Activated T-helper 9 cell treated with anti-CD3 and anti-CD28 coated beads, Interleukin-2, amount 50 U/mL, for 16 hours (primary cell): ENCODE measurements at regions not wholly inside any gene's neighbourhood (a gene's known extent, or its start where the extent isn't known, plus 50 kb on each side); places are given as distances from the start of the nearest gene placed in this dataset.
"Not testable (repeated sequence)": the region's sequence is repeated elsewhere in the genome, so short reads cannot be mapped to it uniquely, and the experiment has no call there.

Source experiments
- DNase-seq: peaks from one replicate; pipeline ENCODE4 v3.0.0-alpha.2; 2020; ENCODE audit warnings: low read depth

- DNase-seq: no peak
Observed at GRCh38 chr16:52051414-52052172, 495.4 kb downstream of the TOX3 start.

- no peak for DNase-seq
Observed at GRCh38 chr16:52050418-52050817, 496.5 kb downstream of the TOX3 start.

GRCh38 chr16:52035436-52035835 is 511.5 kb downstream of the TOX3 start:
- no peak for DNase-seq

GRCh38 chr16:52034830-52035229 is 512.1 kb downstream of the TOX3 start:
- no peak for DNase-seq

DNA sequence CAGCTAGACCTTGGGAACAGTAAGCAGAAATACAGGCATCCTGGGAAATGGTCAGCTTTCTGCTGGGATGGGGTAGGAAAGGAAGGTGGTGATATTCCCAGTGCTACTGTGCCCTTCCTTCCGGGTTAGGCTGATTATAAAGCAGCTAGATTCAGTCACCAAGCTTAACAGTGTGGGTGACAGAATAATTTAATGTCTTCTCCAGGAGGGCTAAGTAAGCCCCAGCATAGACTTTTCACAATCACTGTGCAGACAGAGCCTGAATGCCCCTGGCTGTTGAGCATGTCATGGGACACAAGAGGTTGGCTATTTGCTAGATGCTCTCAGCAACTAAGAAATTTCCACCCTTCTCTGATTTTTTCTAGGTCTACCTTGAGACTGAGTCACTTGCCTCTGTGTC is 513.0 kb downstream of the TOX3 start:
- no peak for DNase-seq

DNA sequence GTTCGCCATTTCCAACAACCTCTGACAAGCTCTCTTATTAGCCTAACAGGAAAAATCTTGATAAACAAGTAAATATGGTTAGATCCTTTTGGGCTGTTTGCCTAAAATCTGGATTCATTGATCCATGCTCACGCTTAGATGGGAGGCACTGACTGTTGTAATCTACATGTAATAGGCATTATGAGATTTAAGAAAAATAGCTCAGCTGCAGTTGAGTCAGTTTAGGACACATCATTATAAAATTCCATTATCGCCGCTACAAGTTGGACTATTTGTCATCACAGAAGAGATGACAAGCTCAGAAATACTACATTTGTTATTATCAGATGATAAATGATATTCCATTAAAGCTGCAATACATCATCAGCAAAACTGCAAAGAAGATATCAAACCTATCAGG is 524.0 kb downstream of the TOX3 start:
- no peak for DNase-seq

DNA sequence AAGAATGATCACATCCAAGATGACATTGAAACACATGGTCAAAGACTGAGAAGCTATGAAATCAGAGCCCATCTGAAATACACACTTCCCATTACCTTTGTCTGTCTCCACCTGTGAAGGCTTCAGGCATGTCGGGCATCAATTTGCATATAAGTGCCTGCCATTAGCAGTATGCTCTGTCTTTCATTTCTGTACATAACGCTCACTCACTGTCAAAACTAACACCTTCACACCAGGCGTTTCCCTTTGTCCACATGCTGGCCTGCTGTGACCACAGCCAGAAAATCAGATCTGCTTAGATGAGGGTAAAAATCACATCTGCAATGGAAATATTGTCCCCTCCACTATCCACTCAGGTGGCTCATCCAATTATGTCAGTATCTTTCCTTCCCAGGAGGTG is 524.8 kb downstream of the TOX3 start:
- no peak for DNase-seq

DNA sequence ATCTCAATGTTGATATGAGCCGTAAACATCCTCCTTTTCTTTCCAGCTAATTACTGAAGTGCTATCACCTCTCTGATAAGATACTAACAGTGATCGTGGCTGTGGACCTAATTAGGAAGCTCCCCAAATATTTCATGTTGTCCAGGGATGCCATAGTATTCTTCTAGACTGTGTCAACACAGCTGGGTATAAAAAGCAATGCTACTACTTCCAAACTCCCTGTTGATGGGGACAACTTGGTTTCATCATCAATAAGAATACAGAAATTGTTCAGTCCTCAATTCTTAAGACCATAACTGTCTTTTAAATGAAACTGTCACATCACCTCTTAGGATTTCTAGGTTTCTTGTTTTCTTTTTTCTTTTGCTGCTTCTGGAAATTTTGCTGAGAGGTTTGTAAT is 530.6 kb downstream of the TOX3 start:
- DNase-seq: no peak

GRCh38 chr16:52005551-52005950 is 541.4 kb downstream of the TOX3 start:
- DNase-seq: no peak

- DNase-seq: no peak
Observed at GRCh38 chr16:52004343-52004742, 542.6 kb downstream of the TOX3 start.

- no peak for DNase-seq
Observed at GRCh38 chr16:52002026-52002425, 544.9 kb downstream of the TOX3 start.

GRCh38 chr16:51996516-51996915 is 550.4 kb downstream of the TOX3 start:
- DNase-seq: no peak

GRCh38 chr16:51994597-51994996 is 552.3 kb downstream of the TOX3 start:
- DNase-seq: no peak

GRCh38 chr16:51989637-51990230 is 557.2 kb downstream of the TOX3 start:
- DNase-seq: no peak

- no peak for DNase-seq
Observed at GRCh38 chr16:51988977-51989376, 558.0 kb downstream of the TOX3 start.

- no peak for DNase-seq
Observed at GRCh38 chr16:51987519-51987918, 559.4 kb downstream of the TOX3 start.

DNA sequence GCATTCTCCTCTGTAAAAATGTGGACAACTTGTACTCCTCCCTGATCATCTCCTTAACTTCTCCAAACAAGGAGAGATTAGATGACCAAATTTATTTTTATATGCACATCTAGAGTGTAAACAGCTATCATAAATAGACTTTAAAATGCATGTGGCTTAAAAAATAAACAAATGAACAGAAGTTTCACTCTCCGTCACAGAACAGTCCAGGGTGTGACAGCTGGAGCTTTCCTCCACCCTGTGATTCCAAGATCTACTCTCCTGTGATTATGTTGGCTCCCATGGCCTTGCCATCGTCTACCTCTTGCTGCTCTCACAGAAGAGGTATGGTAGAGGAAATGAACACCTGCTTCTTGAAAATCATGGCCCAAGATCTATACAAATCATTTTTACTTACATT is 560.2 kb downstream of the TOX3 start:
- no peak for DNase-seq

DNA sequence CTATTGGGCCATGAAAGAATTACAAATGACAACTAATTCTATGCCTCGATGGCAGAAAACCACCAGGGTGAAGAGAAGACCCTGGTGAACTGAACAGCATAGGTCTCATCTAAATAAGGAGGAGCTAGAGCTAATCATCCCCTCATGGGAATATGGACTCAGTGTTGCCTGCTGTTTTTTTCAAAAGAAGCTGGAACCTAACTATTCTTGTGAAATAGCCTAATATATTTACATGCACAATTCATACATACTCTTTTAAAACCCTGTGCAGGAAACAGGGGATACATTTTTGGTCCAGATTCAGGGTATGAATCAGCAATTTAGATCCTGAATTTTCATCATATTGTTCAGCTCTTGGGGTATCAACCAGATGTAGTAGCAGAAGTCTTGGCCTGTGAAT is 560.6 kb downstream of the TOX3 start:
- no peak for DNase-seq

- no peak for DNase-seq
Observed at GRCh38 chr16:51985126-51985525, 561.8 kb downstream of the TOX3 start.

DNA sequence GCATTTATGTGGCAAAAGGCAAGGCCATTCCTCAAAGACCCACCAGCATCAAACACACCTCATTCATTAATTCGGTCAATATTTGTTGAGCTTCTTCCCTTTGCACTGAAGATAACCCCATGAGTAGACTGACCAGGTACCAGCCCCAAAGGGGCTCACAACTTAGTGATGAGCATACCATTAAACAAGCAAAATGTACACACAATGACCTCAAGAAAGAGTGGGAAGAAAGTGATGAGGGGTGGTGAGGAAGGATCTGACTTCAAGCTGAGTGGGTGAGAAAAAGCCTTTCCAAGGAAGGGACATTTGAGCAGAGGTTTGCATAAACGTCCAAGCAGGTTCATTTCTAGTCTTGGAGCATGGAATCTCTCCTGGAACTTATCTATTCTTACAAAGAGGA is 562.5 kb downstream of the TOX3 start:
- DNase-seq: no peak

GRCh38 chr16:51982715-51983680 is 563.9 kb downstream of the TOX3 start:
- DNase-seq: no peak

GRCh38 chr16:51981725-51982124 is 565.2 kb downstream of the TOX3 start:
- DNase-seq: no peak

DNA sequence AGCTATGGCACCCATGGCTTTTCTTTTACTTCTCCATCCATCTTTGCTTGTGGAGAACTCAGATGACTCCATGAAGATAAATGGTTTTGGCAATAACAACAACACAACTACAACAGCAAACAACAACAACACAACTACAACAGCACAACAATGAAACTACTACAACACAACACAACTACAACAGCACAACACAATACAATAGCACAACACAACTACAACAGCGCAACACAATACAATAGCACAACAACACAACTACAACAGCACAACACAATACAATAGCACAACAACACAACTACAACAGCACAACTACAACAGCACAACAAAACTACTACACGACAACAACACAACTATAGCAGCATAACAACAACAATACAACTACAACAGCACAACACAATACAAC is 569.4 kb downstream of the TOX3 start:
- not testable (repeated sequence) for DNase-seq
